SU-DHL-6 (cell line): ENCODE measurements at regions not wholly inside any gene's neighbourhood (a gene's known extent, or its start where the extent isn't known, plus 50 kb on each side); places are given as distances from the start of the nearest gene placed in this dataset.

Experiments used
- H2AFZ ChIP-seq: fragments of 200-600 bp; sonication (generic); 2 replicates; pipeline ENCODE4 v1.6.1; 2014; ENCODE audit warnings: low read depth, mild to moderate bottlenecking, moderate library complexity, mixed read lengths, antibody characterized with exemption, low read length; ENCODE audit not compliant: severe bottlenecking
- H3F3A ChIP-seq: fragments of 200-600 bp; shearing (Covaris generic); 2 replicates; pipeline ENCODE4 v1.6.0; 2016; ENCODE audit warnings: antibody characterized with exemption, mild to moderate bottlenecking; ENCODE audit not compliant: insufficient read depth
- H3K27ac ChIP-seq: fragments of 200-600 bp; sonication (generic); 2 replicates; pipeline ENCODE4 v1.5.1; 2016; ENCODE audit warnings: low read depth, mild to moderate bottlenecking, low read length, moderate library complexity, mixed read lengths
- H3K27me3 ChIP-seq: fragments of 200-600 bp; sonication (generic), shearing (Covaris generic); 2 replicates; pipeline ENCODE4 v1.6.0; 2014; ENCODE audit warnings: mild to moderate bottlenecking, low read length
- H3K36me3 ChIP-seq: fragments of 200-600 bp; sonication (generic); 2 replicates; pipeline ENCODE4 v1.6.1; 2014; ENCODE audit warnings: mild to moderate bottlenecking, low read length, mixed read lengths
- H3K4me2 ChIP-seq: fragments of 300-600, 200-600 bp; shearing (Covaris generic), sonication (generic); 2 replicates; pipeline ENCODE4 v1.6.0; 2014; ENCODE audit warnings: low read length, low read depth, mild to moderate bottlenecking; ENCODE audit not compliant: poor library complexity, severe bottlenecking
- H3K4me3 ChIP-seq: fragments of 200-600 bp; sonication (generic); 2 replicates; pipeline ENCODE4 v1.5.1; 2014; ENCODE audit warnings: antibody characterized with exemption, low read length, mild to moderate bottlenecking, mixed read lengths; ENCODE audit not compliant: insufficient read depth, poor library complexity, severe bottlenecking
- H3K79me2 ChIP-seq: fragments of 200-600 bp; sonication (generic); 2 replicates; pipeline ENCODE4 v1.6.1; 2014; ENCODE audit warnings: mild to moderate bottlenecking, low read length, moderate library complexity; ENCODE audit not compliant: insufficient read depth
- H3K9ac ChIP-seq: fragments of 200-600 bp; sonication (generic); 2 replicates; pipeline ENCODE4 v1.7.0; 2014; ENCODE audit warnings: mild to moderate bottlenecking, low read length
- H3K9me2 ChIP-seq: fragments of 200-600 bp; sonication (generic); replicated peaks from 2 replicates; pipeline ENCODE4 v1.6.1; 2014; ENCODE audit warnings: low read length; ENCODE audit not compliant: insufficient read depth
- H3K9me3 ChIP-seq: fragments of 200-600 bp; sonication (generic); 2 replicates; pipeline ENCODE4 v1.6.1; 2014; ENCODE audit warnings: low read length, mixed read lengths; ENCODE audit not compliant: insufficient read depth
- H4K20me1 ChIP-seq: fragments of 200-600 bp; sonication (generic); 2 replicates; pipeline ENCODE4 v1.6.1; 2014; ENCODE audit warnings: low read depth, mild to moderate bottlenecking, antibody characterized with exemption, low read length, moderate library complexity, mixed read lengths
- EZH2phosphoT487 ChIP-seq: fragments of 200-600 bp; sonication (generic), shearing (Covaris generic); conservative IDR thresholded peaks from 2 replicates; pipeline ENCODE4 v1.6.1; 2018; ENCODE audit warnings: mild to moderate bottlenecking, antibody characterized with exemption, low read length, moderate library complexity, mixed read lengths
- TF ChIP-seq, protein P1 (sequence below): fragments of 200-600 bp; sonication (generic); IDR thresholded peaks from one replicate; pipeline ENCODE4 v1.5.1; 2017; ENCODE audit warnings: antibody characterized with exemption, mild to moderate bottlenecking, low read length, moderate library complexity; ENCODE audit not compliant: insufficient read depth, poor library complexity, severe bottlenecking

DNA sequence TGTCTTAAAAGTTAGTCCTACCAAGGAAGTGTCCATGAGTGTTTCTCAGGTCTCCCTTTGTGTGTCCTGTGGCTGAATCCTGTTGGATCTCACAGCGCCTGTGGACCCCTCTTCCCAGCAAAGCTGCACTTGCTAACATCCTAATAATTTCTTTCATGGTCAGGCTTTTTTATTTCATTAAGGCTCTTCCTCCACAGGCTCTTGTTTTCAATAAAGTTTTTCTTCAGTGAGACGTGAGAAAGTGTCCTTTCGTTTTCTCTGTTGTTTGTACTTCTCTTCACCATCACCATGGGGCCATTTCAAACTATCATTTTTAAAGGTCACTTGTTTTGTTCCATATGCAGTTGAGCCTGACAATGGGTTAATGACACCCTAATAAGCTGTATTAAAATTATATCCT, 231.5 kb downstream of the LMO4 start:
- Histone ChIP-seq H3K4me2 (no peak overlapping the region), H3K27me3 (no peaks in the 10 kb centered on the region), H3K9me2 (no peaks in the 10 kb centered on the region), H3K79me2 (no peaks in the 10 kb centered on the region), H4K20me1 (no peaks in the 10 kb centered on the region), H2AFZ (no peak overlapping the region), H3K9ac (no peak overlapping the region), H3K36me3 (no peaks in the 10 kb centered on the region), H3K9me3 (no peaks in the 10 kb centered on the region), H3F3A (no peaks in the 10 kb centered on the region), H3K4me3 (no peak overlapping the region), H3K27ac (no peak overlapping the region)
- TF ChIP-seq EZH2phosphoT487, result no peak
- TF ChIP-seq, protein P1, sequence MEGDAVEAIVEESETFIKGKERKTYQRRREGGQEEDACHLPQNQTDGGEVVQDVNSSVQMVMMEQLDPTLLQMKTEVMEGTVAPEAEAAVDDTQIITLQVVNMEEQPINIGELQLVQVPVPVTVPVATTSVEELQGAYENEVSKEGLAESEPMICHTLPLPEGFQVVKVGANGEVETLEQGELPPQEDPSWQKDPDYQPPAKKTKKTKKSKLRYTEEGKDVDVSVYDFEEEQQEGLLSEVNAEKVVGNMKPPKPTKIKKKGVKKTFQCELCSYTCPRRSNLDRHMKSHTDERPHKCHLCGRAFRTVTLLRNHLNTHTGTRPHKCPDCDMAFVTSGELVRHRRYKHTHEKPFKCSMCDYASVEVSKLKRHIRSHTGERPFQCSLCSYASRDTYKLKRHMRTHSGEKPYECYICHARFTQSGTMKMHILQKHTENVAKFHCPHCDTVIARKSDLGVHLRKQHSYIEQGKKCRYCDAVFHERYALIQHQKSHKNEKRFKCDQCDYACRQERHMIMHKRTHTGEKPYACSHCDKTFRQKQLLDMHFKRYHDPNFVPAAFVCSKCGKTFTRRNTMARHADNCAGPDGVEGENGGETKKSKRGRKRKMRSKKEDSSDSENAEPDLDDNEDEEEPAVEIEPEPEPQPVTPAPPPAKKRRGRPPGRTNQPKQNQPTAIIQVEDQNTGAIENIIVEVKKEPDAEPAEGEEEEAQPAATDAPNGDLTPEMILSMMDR, result no peak

DNA sequence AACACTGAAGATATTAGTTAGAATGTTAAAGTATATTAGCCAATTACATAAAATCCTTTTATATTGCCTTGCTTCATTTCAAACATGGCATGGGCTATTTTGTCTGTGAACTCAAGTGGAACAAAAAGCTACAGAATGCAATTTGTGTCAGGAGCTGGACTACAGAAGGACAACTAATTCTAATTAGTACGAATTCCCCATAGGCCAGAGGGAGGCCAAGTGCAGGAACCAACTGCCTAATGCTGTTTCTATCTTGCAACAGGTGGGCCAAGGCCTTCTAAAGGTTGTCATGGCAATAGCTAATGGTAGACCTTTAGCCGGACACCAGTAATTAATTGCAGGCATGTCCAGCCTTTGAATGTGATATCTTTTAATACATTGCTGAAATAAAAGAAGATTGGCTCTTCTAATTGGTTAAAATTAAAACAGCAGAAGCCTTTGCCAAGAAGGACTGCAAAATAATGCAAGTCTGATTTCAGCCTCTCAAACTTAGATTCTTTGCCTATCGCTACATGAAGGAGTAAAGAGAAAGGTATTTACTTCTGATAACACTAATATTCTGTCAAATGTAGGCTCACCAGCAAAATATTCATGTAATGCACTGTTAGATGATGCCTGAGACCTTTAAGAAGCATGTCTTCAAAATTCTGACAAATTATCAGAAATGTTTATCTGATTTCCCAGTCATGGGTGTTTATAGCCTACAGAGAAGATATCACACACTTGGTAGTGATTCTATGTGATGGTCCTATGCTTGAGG, 232.1 kb downstream of the LMO4 start:
- no peaks in the 10 kb centered on the region for H3K36me3 ChIP-seq
- no peak overlapping the region for H3K4me3 ChIP-seq
- H3K9me2 ChIP-seq, result no peaks in the 10 kb centered on the region
- no peak overlapping the region for H3K4me2 ChIP-seq
- no peak overlapping the region for H3K9ac ChIP-seq
- no peaks in the 10 kb centered on the region for H3K9me3 ChIP-seq
- H3K27me3 ChIP-seq, result no peaks in the 10 kb centered on the region
- TF ChIP-seq, protein P1, result no peak
- no peak for TF ChIP-seq EZH2phosphoT487
- H4K20me1 ChIP-seq, result no peaks in the 10 kb centered on the region
- no peak overlapping the region for H2AFZ ChIP-seq
- no peaks in the 10 kb centered on the region for H3F3A ChIP-seq
- no peaks in the 10 kb centered on the region for H3K79me2 ChIP-seq
- no peak overlapping the region for H3K27ac ChIP-seq

DNA sequence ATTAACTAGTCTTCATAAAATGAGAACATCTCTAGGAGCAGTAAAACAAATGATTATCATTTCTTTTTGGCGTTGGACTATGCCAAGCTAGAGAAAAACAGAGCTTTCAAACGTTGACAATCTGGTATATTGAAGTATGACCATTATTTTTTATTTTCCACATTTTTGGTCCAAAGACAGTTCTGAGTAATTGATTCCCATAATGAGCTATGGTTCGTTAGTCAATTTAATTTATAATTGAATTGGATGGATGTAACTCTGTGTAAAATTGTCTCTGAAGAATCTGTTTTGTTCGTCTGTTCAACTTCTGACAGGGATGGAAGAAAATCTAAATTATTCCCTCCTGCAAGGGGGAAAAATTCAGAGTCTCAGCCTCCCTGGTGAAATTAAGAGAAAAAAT, 234.5 kb downstream of the LMO4 start:
- Histone ChIP-seq H4K20me1 (no peaks in the 10 kb centered on the region), H3F3A (no peaks in the 10 kb centered on the region), H3K4me3 (no peak overlapping the region), H3K27me3 (no peaks in the 10 kb centered on the region), H2AFZ (no peak overlapping the region), H3K9me2 (no peaks in the 10 kb centered on the region), H3K9me3 (no peaks in the 10 kb centered on the region), H3K27ac (no peak overlapping the region), H3K9ac (no peak overlapping the region), H3K36me3 (no peaks in the 10 kb centered on the region), H3K79me2 (no peaks in the 10 kb centered on the region), H3K4me2 (no peak overlapping the region)
- no peak for TF ChIP-seq EZH2phosphoT487
- TF ChIP-seq, protein P1, result no peak
